ENCODE measurements at regions not wholly inside any gene's neighbourhood (a gene's known extent, or its start where the extent isn't known, plus 50 kb on each side); places are given as distances from the start of the nearest gene placed in this dataset.

DNA sequence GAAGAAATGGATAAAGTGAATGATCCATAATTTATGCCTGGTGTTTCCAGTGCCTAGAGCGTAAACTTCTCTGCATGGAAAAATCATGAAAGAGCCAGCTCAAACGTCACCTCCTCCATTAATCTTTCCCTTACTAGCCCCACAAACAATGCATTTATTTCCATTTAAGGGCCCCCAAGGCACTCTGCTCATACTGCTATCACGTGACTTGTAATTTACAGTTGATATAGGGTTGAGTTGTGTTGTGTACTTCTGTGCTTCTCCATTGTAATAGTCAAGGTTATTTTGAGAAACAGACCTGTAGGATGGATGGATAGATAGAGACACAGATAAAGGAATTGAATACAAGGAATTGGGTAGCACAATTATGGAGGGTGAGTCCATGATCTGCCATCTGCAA, 1034.7 kb upstream of the GHITM start:
- TF ChIP-seq, protein P1, sequence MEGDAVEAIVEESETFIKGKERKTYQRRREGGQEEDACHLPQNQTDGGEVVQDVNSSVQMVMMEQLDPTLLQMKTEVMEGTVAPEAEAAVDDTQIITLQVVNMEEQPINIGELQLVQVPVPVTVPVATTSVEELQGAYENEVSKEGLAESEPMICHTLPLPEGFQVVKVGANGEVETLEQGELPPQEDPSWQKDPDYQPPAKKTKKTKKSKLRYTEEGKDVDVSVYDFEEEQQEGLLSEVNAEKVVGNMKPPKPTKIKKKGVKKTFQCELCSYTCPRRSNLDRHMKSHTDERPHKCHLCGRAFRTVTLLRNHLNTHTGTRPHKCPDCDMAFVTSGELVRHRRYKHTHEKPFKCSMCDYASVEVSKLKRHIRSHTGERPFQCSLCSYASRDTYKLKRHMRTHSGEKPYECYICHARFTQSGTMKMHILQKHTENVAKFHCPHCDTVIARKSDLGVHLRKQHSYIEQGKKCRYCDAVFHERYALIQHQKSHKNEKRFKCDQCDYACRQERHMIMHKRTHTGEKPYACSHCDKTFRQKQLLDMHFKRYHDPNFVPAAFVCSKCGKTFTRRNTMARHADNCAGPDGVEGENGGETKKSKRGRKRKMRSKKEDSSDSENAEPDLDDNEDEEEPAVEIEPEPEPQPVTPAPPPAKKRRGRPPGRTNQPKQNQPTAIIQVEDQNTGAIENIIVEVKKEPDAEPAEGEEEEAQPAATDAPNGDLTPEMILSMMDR (IDR thresholded peaks at IDR 0.05; ENCODE audit: insufficient read depth, low read depth, low read length), result no peak
- no peak for TF ChIP-seq EZH2 (IDR thresholded peaks at IDR 0.05; ENCODE audit: insufficient read depth, low read length)
